ENCODE measurements at regions not wholly inside any gene's neighbourhood (a gene's known extent, or its start where the extent isn't known, plus 50 kb on each side); places are given as distances from the start of the nearest gene placed in this dataset.

DNA sequence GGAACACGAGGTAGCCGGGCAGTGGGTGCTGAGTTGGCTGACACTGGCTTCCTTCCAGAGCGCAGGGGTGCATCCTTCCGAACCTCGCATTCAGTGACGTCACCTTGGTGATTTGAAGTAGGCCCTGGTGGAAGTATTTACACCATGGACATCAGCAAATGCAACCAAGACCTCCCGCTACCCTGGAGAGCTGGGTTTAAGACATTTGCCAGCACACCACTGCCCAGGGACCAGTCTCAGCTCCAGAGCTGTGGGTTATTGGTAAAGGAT lies 106.4 kb upstream of the GPR26 start:
- no peaks in the 10 kb centered on the region; the same call in 1 of the 2 replicates for H4K20me1 ChIP-seq (ENCODE audit: insufficient read depth, low read length)
- TF ChIP-seq, protein P1, sequence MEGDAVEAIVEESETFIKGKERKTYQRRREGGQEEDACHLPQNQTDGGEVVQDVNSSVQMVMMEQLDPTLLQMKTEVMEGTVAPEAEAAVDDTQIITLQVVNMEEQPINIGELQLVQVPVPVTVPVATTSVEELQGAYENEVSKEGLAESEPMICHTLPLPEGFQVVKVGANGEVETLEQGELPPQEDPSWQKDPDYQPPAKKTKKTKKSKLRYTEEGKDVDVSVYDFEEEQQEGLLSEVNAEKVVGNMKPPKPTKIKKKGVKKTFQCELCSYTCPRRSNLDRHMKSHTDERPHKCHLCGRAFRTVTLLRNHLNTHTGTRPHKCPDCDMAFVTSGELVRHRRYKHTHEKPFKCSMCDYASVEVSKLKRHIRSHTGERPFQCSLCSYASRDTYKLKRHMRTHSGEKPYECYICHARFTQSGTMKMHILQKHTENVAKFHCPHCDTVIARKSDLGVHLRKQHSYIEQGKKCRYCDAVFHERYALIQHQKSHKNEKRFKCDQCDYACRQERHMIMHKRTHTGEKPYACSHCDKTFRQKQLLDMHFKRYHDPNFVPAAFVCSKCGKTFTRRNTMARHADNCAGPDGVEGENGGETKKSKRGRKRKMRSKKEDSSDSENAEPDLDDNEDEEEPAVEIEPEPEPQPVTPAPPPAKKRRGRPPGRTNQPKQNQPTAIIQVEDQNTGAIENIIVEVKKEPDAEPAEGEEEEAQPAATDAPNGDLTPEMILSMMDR (IDR thresholded peaks at IDR 0.05; ENCODE audit: borderline replicate concordance, extremely low read depth, low read length, poor library complexity, severe bottlenecking): no peak
- H3K27ac ChIP-seq (ENCODE audit: low read length): no peak overlapping the region
- no peaks in the 10 kb centered on the region for H3K36me3 ChIP-seq (ENCODE audit: insufficient read depth, low read length)
- no peak overlapping the region for H3K9ac ChIP-seq (ENCODE audit: low read depth, low read length)
- H3K79me2 ChIP-seq (ENCODE audit: insufficient read depth, low read length): no peaks in the 10 kb centered on the region
- no peak overlapping the region for H2AFZ ChIP-seq (ENCODE audit: low read depth, low read length)
- H3K4me2 ChIP-seq (ENCODE audit: insufficient read depth, low read length): no peak overlapping the region
- ATAC-seq (ENCODE audit: insufficient read depth, low read depth) (no peak), DNase-seq (no peak)
- H3K9me3 ChIP-seq (ENCODE audit: insufficient read depth, low read length, severe bottlenecking): no peaks in the 10 kb centered on the region
- H3K4me1 ChIP-seq (ENCODE audit: insufficient read depth, low read length): no peaks in the 10 kb centered on the region
- H3K4me3 ChIP-seq (ENCODE audit: low read depth in 1 of 2, low read length in 2 of 2): no peak overlapping the region
- H3K27me3 ChIP-seq (ENCODE audit: insufficient read depth, low read length, poor library complexity): peaks cover 3% of the 10 kb centered on the region

DNA sequence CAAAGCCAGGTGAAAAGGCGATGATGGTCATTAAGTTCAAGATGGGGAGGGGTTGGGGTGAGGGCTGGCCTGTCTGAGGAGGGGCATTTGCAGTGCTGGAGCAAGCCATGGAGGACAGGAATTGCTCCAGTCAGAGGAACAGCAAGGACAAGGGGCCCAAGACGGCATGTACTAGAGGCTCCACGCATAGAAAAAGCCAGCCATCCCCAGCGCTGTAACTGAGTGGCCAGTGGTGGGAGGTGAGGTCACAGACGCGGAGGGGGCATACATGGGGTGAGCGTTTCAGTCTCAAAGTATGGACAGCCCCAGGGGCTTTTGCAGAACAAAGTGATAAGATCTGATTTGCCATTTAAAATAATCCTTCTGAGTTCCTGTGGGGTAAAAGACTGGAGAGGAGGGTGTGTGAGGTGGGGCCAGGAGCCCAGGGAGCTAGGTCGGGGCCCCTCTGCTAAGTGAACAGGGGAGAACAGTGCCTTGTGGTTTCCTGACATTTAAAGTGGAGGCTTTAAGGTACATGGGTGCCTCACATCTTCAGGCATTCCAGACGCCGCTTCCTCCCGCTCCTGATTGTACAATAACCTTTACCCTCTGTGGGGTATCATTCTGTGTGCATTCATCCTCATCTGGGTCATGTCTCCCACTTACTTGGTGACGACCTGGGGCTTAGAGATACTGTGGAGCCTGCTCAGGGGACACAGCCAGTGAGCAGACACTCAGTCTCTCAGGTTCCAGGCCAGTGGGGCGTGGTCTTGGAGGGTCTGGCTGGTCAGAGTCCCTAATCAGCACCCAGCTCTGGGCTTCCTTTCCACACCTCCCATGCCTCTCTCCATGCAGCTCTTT lies 105.6 kb upstream of the GPR26 start:
- no peak overlapping the region for H3K4me3 ChIP-seq (ENCODE audit: low read depth in 1 of 2, low read length in 2 of 2)
- DNase-seq (no peak), ATAC-seq (ENCODE audit: insufficient read depth, low read depth) (no peak)
- H3K27me3 ChIP-seq (ENCODE audit: insufficient read depth, low read length, poor library complexity): peaks cover 3% of the 10 kb centered on the region
- H3K27ac ChIP-seq (ENCODE audit: low read length): no peak overlapping the region
- H3K9ac ChIP-seq (ENCODE audit: low read depth, low read length): no peak overlapping the region
- no peaks in the 10 kb centered on the region for H3K9me3 ChIP-seq (ENCODE audit: insufficient read depth, low read length, severe bottlenecking)
- no peaks in the 10 kb centered on the region for H3K36me3 ChIP-seq (ENCODE audit: insufficient read depth, low read length)
- H3K79me2 ChIP-seq (ENCODE audit: insufficient read depth, low read length): no peaks in the 10 kb centered on the region
- no peak overlapping the region for H2AFZ ChIP-seq (ENCODE audit: low read depth, low read length)
- TF ChIP-seq EZH2 (IDR thresholded peaks at IDR 0.05; ENCODE audit: borderline replicate concordance, low read depth, low read length, severe bottlenecking): no peak
- TF ChIP-seq, protein P1 (IDR thresholded peaks at IDR 0.05; ENCODE audit: borderline replicate concordance, extremely low read depth, low read length, poor library complexity, severe bottlenecking): no peak
- H3K4me2 ChIP-seq (ENCODE audit: insufficient read depth, low read length): no peak overlapping the region
- H4K20me1 ChIP-seq (ENCODE audit: insufficient read depth, low read length): no peaks in the 10 kb centered on the region; the same call in 1 of the 2 replicates
- no peaks in the 10 kb centered on the region for H3K4me1 ChIP-seq (ENCODE audit: insufficient read depth, low read length)

DNA sequence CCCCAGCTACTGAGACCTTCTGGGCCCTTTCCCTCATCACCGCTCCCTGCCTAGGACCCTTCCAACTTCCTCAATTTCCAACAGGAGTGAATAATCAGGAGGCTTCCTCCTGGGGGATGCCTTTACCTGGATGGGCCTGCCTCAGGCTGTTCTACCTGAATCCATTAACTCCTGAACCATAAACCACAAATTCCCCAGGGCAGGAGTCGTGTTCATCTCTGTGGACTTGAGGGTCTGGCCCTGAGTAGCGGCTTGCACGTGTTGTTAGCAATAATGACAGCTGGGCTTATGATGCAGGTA lies 105.1 kb upstream of the GPR26 start:
- Histone ChIP-seq H3K36me3 (ENCODE audit: insufficient read depth, low read length) (no peaks in the 10 kb centered on the region), H3K27ac (ENCODE audit: low read length) (no peak overlapping the region)
- TF ChIP-seq EZH2 (IDR thresholded peaks at IDR 0.05; ENCODE audit: borderline replicate concordance, low read depth, low read length, severe bottlenecking): no peak
- TF ChIP-seq, protein P1 (IDR thresholded peaks at IDR 0.05; ENCODE audit: borderline replicate concordance, extremely low read depth, low read length, poor library complexity, severe bottlenecking): no peak

More for the DNA sequence above, 105.1 kb upstream of the GPR26 start:
- Histone ChIP-seq H4K20me1 (ENCODE audit: insufficient read depth, low read length) (no peaks in the 10 kb centered on the region; the same call in 1 of the 2 replicates), H3K79me2 (ENCODE audit: insufficient read depth, low read length) (no peaks in the 10 kb centered on the region), H3K9ac (ENCODE audit: low read depth, low read length) (no peak overlapping the region), H3K9me3 (ENCODE audit: insufficient read depth, low read length, severe bottlenecking) (no peaks in the 10 kb centered on the region), H3K4me3 (ENCODE audit: low read depth in 1 of 2, low read length in 2 of 2) (no peak overlapping the region), H3K4me1 (ENCODE audit: insufficient read depth, low read length) (no peaks in the 10 kb centered on the region), H3K4me2 (ENCODE audit: insufficient read depth, low read length) (no peak overlapping the region), H2AFZ (ENCODE audit: low read depth, low read length) (no peak overlapping the region), H3K27me3 (ENCODE audit: insufficient read depth, low read length, poor library complexity) (peaks cover 3% of the 10 kb centered on the region)
- no peak for DNase-seq
- no peak for ATAC-seq (ENCODE audit: insufficient read depth, low read depth)

Data from DND-41 (cell line).